ENCODE measurements at regions not wholly inside any gene's neighbourhood (a gene's known extent, or its start where the extent isn't known, plus 50 kb on each side); places are given as distances from the start of the nearest gene placed in this dataset.

- Histone ChIP-seq H3K4ac (replicated peaks; ENCODE audit: insufficient read length, low read depth, low read length) (no peak overlapping the region), H3K23me2 (ENCODE audit: low read depth, low read length) (no peaks in the 10 kb centered on the region), H3K9me3 (ENCODE audit: insufficient read depth in 2 of 2, low read depth in 1 of 2, low read length in 1 of 2) (no peaks in the 10 kb centered on the region), H3K79me1 (ENCODE audit: low read depth, low read length) (no peaks in the 10 kb centered on the region), H3K79me2 (ENCODE audit: control insufficient read depth in 1 of 2, insufficient read depth in 2 of 2, low read length in 2 of 2) (no peaks in the 10 kb centered on the region), H4K91ac (replicated peaks; ENCODE audit: insufficient read length, low read length) (no peak overlapping the region), H3K27ac (ENCODE audit: low read depth, low read length) (no peak overlapping the region), H3K36me3 (ENCODE audit: control insufficient read depth in 2 of 4, insufficient read depth in 4 of 4, low read length in 3 of 4) (no peaks in the 10 kb centered on the region), H2BK120ac (replicated peaks; ENCODE audit: low read depth, low read length) (no peak overlapping the region), H3K4me3 (ENCODE audit: extremely low read depth in 1 of 4, insufficient read depth in 2 of 4, low read depth in 3 of 4, low read length in 4 of 4) (no peak overlapping the region), H3K9ac (replicated peaks in 1 of 4; ENCODE audit: extremely low read depth in 1 of 4, low read depth in 3 of 4, low read length in 3 of 4) (no peak overlapping the region), H4K20me1 (replicated peaks in 1 of 2; ENCODE audit: control insufficient read depth in 1 of 2, insufficient read depth in 2 of 2, low read length in 2 of 2) (no peaks in the 10 kb centered on the region), H3K4me1 (replicated peaks in 1 of 4; ENCODE audit: control insufficient read depth in 3 of 4, insufficient read depth in 4 of 4, low read length in 3 of 4) (no peaks in the 10 kb centered on the region), H2BK12ac (ENCODE audit: low read depth, low read length) (no peak overlapping the region), H3K23ac (ENCODE audit: insufficient read length) (no peak overlapping the region), H2AFZ (ENCODE audit: low read length) (no peak overlapping the region), H2BK5ac (ENCODE audit: low read depth, low read length) (no peak overlapping the region), H4K8ac (ENCODE audit: extremely low read depth, insufficient read depth, low read length) (no peak overlapping the region), H2AK5ac (ENCODE audit: low read depth, low read length) (no peak overlapping the region), H3K18ac (ENCODE audit: extremely low read depth, low read length) (no peak overlapping the region), H2BK20ac (ENCODE audit: low read length) (no peak overlapping the region), H3K56ac (replicated peaks; ENCODE audit: insufficient read length, low read depth, low read length) (no peak overlapping the region), H2BK15ac (ENCODE audit: low read length) (no peak overlapping the region), H4K5ac (ENCODE audit: insufficient read length, low read depth, low read length) (no peak overlapping the region), H3K14ac (ENCODE audit: insufficient read length) (no peak overlapping the region), H3K4me2 (ENCODE audit: insufficient read depth in 1 of 2, low read depth in 2 of 2, low read length in 2 of 2) (no peak overlapping the region), H3K27me3 (replicated peaks in 1 of 4; ENCODE audit: control insufficient read depth in 3 of 4, extremely low read depth in 1 of 4, insufficient read depth in 3 of 4, low read length in 3 of 4) (no peaks in the 10 kb centered on the region)
- WGBS, 2 experiments (ENCODE audit: extremely low coverage in 1 of 2, insufficient coverage in 1 of 2, insufficient read length in 1 of 2, insufficient replicate concordance in 2 of 2, low coverage in 1 of 2, low lambda C conversion rate in 2 of 2, missing lambda C conversion rate in 1 of 2) = 91% methylated on average over 4 of the region's 4 CpGs; no CpG with 5 or more reads in 1 of the 2 experiments
- CTCF ChIA-PET (ENCODE audit: partially characterized antibody) = no interaction called here
- POLR2A ChIA-PET (ENCODE audit: partially characterized antibody) = no interaction called here
- no peak for DNase-seq (ENCODE audit: low read depth in 1 of 2, low spot score in 2 of 2)
- FAIRE-seq = no peak
- TF ChIP-seq JUN (IDR thresholded peaks at IDR 0.05; ENCODE audit: low read depth, low read length) (no peak), EP300 (IDR thresholded peaks at IDR 0.05; ENCODE audit: borderline replicate concordance in 1 of 2, low read depth in 2 of 2, low read length in 2 of 2) (no peak), TAF7 (optimal IDR thresholded peaks at IDR 0.05; ENCODE audit: borderline replicate concordance, low read depth, low read length) (no peak), SUZ12 (IDR thresholded peaks at IDR 0.05; ENCODE audit: low read length) (no peak), CHD1 (IDR thresholded peaks at IDR 0.05; ENCODE audit: low read depth, low read length) (no peak), HDAC6 (IDR thresholded peaks at IDR 0.05; ENCODE audit: low read depth, low read length) (no peak), RFX5 (IDR thresholded peaks at IDR 0.05; ENCODE audit: borderline replicate concordance, low read depth, low read length) (no peak), GTF2F1 (IDR thresholded peaks at IDR 0.05; ENCODE audit: borderline replicate concordance, low read depth, low read length) (no peak)
- TF ChIP-seq, protein P1, sequence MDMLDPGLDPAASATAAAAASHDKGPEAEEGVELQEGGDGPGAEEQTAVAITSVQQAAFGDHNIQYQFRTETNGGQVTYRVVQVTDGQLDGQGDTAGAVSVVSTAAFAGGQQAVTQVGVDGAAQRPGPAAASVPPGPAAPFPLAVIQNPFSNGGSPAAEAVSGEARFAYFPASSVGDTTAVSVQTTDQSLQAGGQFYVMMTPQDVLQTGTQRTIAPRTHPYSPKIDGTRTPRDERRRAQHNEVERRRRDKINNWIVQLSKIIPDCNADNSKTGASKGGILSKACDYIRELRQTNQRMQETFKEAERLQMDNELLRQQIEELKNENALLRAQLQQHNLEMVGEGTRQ (IDR thresholded peaks at IDR 0.05; ENCODE audit: low read length) = no peak
These were observed 69.7 kb upstream of the SYPL1 start for GRCh38 chr7:106181658-106182265.

All from H1 (cell line).